HCT116 (cell line): ENCODE measurements at regions not wholly inside any gene's neighbourhood (a gene's known extent, or its start where the extent isn't known, plus 50 kb on each side); places are given as distances from the start of the nearest gene placed in this dataset.

Experiments
- ATAC-seq: fragments of 200-7000 bp; cut with Tn5 transposase; 2 replicates; pipeline ENCODE4 v1.9.1; 2020; ENCODE audit warnings: mild to moderate bottlenecking, moderate library complexity
- BruUV-seq: library from RNA; stranded (reverse); fragments of 400-500 nt; replicated peaks from 2 replicates; lab custom pipeline; 2021; lab: Mats Ljungman, UMichigan
- CTCF ChIA-PET: fragments of 300-600 bp; sonication (Branson Sonifier 250); formaldehyde crosslinking; loops from one replicate; lab custom pipeline; 2021; ENCODE audit warnings: antibody characterized with exemption; lab: Charles Lee
- POLR2A ChIA-PET: fragments of 300-600, 350-600 bp; sonication (Branson Sonifier 250); formaldehyde crosslinking; loops from one replicate; lab custom pipeline; 2021; ENCODE audit warnings: antibody characterized with exemption; lab: Charles Lee
- RAD21 ChIA-PET, 2 experiments: fragments of 300-600 bp; sonication (Branson Sonifier 250); formaldehyde crosslinking; loops; one replicate each; lab custom pipeline; 2023; ENCODE audit warnings: low total read pairs in 2 of 2; ENCODE audit not compliant: uncharacterized antibody in 2 of 2, unreplicated experiment in 2 of 2, low non-redundant PET in 1 of 2; lab: Charles Lee
- DNase-seq: peaks from one replicate; pipeline ENCODE4 v3.0.0-alpha.2; 2010; ENCODE audit warnings: low read depth, low spot score
- H2AFZ ChIP-seq: fragments of 200-600 bp; shearing (Covaris generic), sonication (generic); 2 replicates; pipeline ENCODE4 v1.6.1; 2017; ENCODE audit warnings: low read depth, mixed run types, mixed read lengths, antibody characterized with exemption, low read length; ENCODE audit not compliant: poor library complexity, severe bottlenecking
- H3K27ac ChIP-seq: 2 replicates; pipeline ENCODE4 v1.5.1; 2012; ENCODE audit warnings: low read depth, low read length
- H3K27me3 ChIP-seq: fragments of 200-600 bp; sonication (generic); 2 replicates; pipeline ENCODE4 v1.6.1; 2016; ENCODE audit warnings: mixed run types, low read length, mixed read lengths; ENCODE audit not compliant: insufficient read depth
- H3K36me3 ChIP-seq, 2 experiments: fragments of 200-500 bp in 1 of 2; fragments of 200-600 bp in 1 of 2; sonication (Bioruptor generic) in 1 of 2; sonication (generic) in 1 of 2; 2 replicates each; pipeline versions ENCODE4 v1.5.1 to v1.6.1; 2014 to 2016; ENCODE audit warnings: low read length in 2 of 2, inconsistent platforms in 1 of 2, mixed read lengths in 1 of 2, mixed run types in 1 of 2; ENCODE audit not compliant: insufficient read depth in 2 of 2, control insufficient read depth in 1 of 2
- H3K4me1 ChIP-seq, 2 experiments: fragments of 200-600 bp in 1 of 2; sonication (generic) in 1 of 2; 2 replicates each; pipeline versions ENCODE4 v1.5.1 to v1.6.1; 2012 to 2017; ENCODE audit warnings: low read length in 2 of 2, inconsistent platforms in 1 of 2, mild to moderate bottlenecking in 1 of 2, mixed read lengths in 1 of 2, mixed run types in 1 of 2, moderate library complexity in 1 of 2; ENCODE audit not compliant: insufficient read depth in 2 of 2, control insufficient read depth in 1 of 2
- H3K4me2 ChIP-seq: fragments of 200-600 bp; sonication (generic); 2 replicates; pipeline ENCODE4 v1.6.1; 2017; ENCODE audit warnings: mixed run types, low read length, mixed read lengths
- H3K4me3 ChIP-seq, 2 experiments: fragments of 200-600 bp in 1 of 2; sonication (generic) in 1 of 2; replicated peaks in 1 of 2; 2 replicates each; pipeline ENCODE4 v1.5.1; 2011 to 2016; ENCODE audit warnings: low read length in 2 of 2, control low read depth in 1 of 2, low read depth in 1 of 2, mild to moderate bottlenecking in 1 of 2, mixed read lengths in 1 of 2, mixed run types in 1 of 2
- H3K79me2 ChIP-seq: fragments of 200-600 bp; sonication (generic); 2 replicates; pipeline ENCODE4 v1.6.1; 2017; ENCODE audit warnings: mild to moderate bottlenecking, mixed run types, low read length, moderate library complexity, mixed read lengths; ENCODE audit not compliant: insufficient read depth
- H3K9ac ChIP-seq: fragments of 200-600 bp; sonication (generic); 2 replicates; pipeline ENCODE4 v1.6.1; 2016; ENCODE audit warnings: low read length, mixed read lengths
- H3K9me2 ChIP-seq: fragments of 200-600 bp; sonication (generic), shearing (Covaris generic); 2 replicates; pipeline ENCODE4 v1.6.1; 2017; ENCODE audit warnings: mixed run types, mild to moderate bottlenecking, moderate library complexity; ENCODE audit not compliant: insufficient read depth
- H3K9me3 ChIP-seq, 2 experiments: fragments of 200-500 bp in 1 of 2; fragments of 200-600 bp in 1 of 2; sonication (Bioruptor generic) in 1 of 2; sonication (generic) in 1 of 2; 2 replicates each; pipeline ENCODE4 v1.6.1; 2014 to 2017; ENCODE audit warnings: low read length in 2 of 2, mixed read lengths in 2 of 2, inconsistent platforms in 1 of 2, low read depth in 1 of 2, mild to moderate bottlenecking in 1 of 2, mixed run types in 1 of 2, moderate library complexity in 1 of 2; ENCODE audit not compliant: control insufficient read depth in 1 of 2, insufficient read depth in 1 of 2
- H4K20me1 ChIP-seq: fragments of 200-600 bp; sonication (generic), shearing (Covaris generic); 2 replicates; pipeline ENCODE4 v1.6.1; 2017; ENCODE audit warnings: mixed run types, mild to moderate bottlenecking, moderate library complexity; ENCODE audit not compliant: insufficient read depth
- CBX3 ChIP-seq: IDR thresholded peaks from 2 replicates; pipeline ENCODE4 v1.6.1; 2012; ENCODE audit warnings: low read depth
- CEBPB ChIP-seq: IDR thresholded peaks from 2 replicates; pipeline ENCODE4 v1.6.1; 2012; ENCODE audit warnings: low read depth
- EGR1 ChIP-seq: IDR thresholded peaks from 2 replicates; pipeline ENCODE4 v1.6.1; 2012; ENCODE audit warnings: low read depth
- ELF1 ChIP-seq: IDR thresholded peaks from 2 replicates; pipeline ENCODE4 v1.6.1; 2012; ENCODE audit warnings: low read depth, borderline replicate concordance
- EZH2phosphoT487 ChIP-seq: fragments of 200-600 bp; IDR thresholded peaks from 2 replicates; pipeline ENCODE4 v1.6.1; 2018; ENCODE audit warnings: antibody characterized with exemption, borderline replicate concordance
- FOSL1 ChIP-seq: IDR thresholded peaks from 2 replicates; pipeline ENCODE4 v1.6.1; 2012; ENCODE audit warnings: low read depth
- JUND ChIP-seq: IDR thresholded peaks from 2 replicates; pipeline ENCODE4 v1.6.1; 2012
- POLR2A ChIP-seq: IDR thresholded peaks from 2 replicates; pipeline ENCODE4 v1.7.0; 2011; ENCODE audit warnings: borderline replicate concordance; ENCODE audit not compliant: insufficient read depth, insufficient read length; ENCODE audit errors: extremely low read depth
- POLR2AphosphoS5 ChIP-seq: IDR thresholded peaks from 2 replicates; pipeline ENCODE4 v1.6.1; 2011; ENCODE audit warnings: mild to moderate bottlenecking, low read depth, low read length, moderate library complexity
- SIN3A ChIP-seq: IDR thresholded peaks from 2 replicates; pipeline ENCODE4 v1.6.1; 2012; ENCODE audit warnings: low read depth
- SP1 ChIP-seq: IDR thresholded peaks from 2 replicates; pipeline ENCODE4 v1.6.1; 2012; ENCODE audit warnings: low read depth
- SRF ChIP-seq: IDR thresholded peaks from 2 replicates; pipeline ENCODE4 v1.6.1; 2012; ENCODE audit warnings: low read depth
- TCF7L2 ChIP-seq: IDR thresholded peaks from 2 replicates; pipeline ENCODE4 v1.7.0; 2011; ENCODE audit warnings: borderline replicate concordance, inconsistent platforms; ENCODE audit not compliant: insufficient read depth, insufficient read length; ENCODE audit errors: extremely low read depth
- YY1 ChIP-seq: IDR thresholded peaks from 2 replicates; pipeline ENCODE4 v1.6.1; 2011; ENCODE audit warnings: low read length, low read depth, moderate library complexity, mild to moderate bottlenecking; ENCODE audit not compliant: insufficient replicate concordance; ENCODE audit errors: extremely low read depth
- ZFX ChIP-seq: fragments of 450-650 bp; IDR thresholded peaks from 2 replicates; pipeline ENCODE4 v1.6.1; 2017
- ZNF274 ChIP-seq: fragments of 200-500 bp; sonication (Bioruptor generic); IDR thresholded peaks from 2 replicates; pipeline ENCODE4 v1.6.1; 2014; ENCODE audit warnings: mild to moderate bottlenecking, low read depth, low read length, inconsistent platforms
- intact Hi-C: fragments of 100-400 bp; cut with micrococcal nuclease; formaldehyde crosslinking; loops from 2 replicates; pipeline ENCODE4 v1.10.0; 2022
- TF ChIP-seq, protein P1 (sequence below): IDR thresholded peaks from 2 replicates; pipeline ENCODE4 v1.6.1; 2012; ENCODE audit warnings: low read depth
- TF ChIP-seq, protein P2 (sequence below): IDR thresholded peaks from 2 replicates; pipeline ENCODE4 v1.6.1; 2011; ENCODE audit warnings: mild to moderate bottlenecking, low read length, moderate library complexity; ENCODE audit not compliant: insufficient replicate concordance; ENCODE audit errors: extremely low read depth

DNA sequence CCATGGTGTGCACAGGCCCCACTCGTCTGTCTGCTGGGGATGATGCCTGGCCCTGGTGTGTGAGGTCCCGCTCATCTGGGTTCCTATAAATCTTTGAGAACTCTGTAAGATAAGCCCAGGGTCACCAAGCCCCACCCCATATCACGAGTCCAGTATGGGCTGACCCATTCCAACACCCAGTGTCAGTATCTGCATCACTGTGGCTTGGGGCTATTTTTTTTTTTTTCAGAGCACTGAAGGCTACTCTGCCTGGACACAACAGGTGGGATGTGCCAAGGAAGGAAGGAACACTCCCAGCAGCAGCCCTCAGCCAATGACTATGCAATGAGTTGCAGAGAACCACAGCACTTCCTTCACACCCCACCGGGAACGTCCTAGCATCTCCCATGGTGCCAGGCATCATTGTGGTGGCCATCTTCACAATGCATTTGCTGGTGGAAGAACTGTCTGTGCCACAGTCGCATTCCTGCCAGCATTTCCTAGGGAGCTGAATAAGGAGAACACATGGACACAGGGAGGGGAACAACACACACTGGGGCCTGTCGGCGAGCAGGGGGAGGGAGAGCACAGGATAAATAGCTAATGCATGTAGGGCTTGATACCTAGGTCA is 83.1 kb upstream of the TSHZ3 start:
- H3K27ac ChIP-seq: no peak overlapping the region
- H3K9me2 ChIP-seq: no peaks in the 10 kb centered on the region
- H3K27me3 ChIP-seq: no peaks in the 10 kb centered on the region
- CTCF ChIA-PET: no interaction called here
- no peak overlapping the region for H3K4me3 ChIP-seq
- DNase-seq (no peak), ATAC-seq (no peak)
- H3K79me2 ChIP-seq: no peaks in the 10 kb centered on the region
- H3K4me1 ChIP-seq: no peaks in the 10 kb centered on the region
- intact Hi-C loops: no loop called here
- H2AFZ ChIP-seq: no peak overlapping the region
- no peak overlapping the region for H3K4me2 ChIP-seq
- RAD21 ChIA-PET: no interaction called here
- TF ChIP-seq CEBPB (no peak), EGR1 (no peak), FOSL1 (no peak), ZFX (no peak), CBX3 (no peak), POLR2A (no peak), SIN3A (no peak), EZH2phosphoT487 (no peak), YY1 (no peak), POLR2AphosphoS5 (no peak), SRF (no peak), ZNF274 (no peak), TCF7L2 (no peak), JUND (no peak), ELF1 (no peak), SP1 (no peak)
- TF ChIP-seq, protein P1, sequence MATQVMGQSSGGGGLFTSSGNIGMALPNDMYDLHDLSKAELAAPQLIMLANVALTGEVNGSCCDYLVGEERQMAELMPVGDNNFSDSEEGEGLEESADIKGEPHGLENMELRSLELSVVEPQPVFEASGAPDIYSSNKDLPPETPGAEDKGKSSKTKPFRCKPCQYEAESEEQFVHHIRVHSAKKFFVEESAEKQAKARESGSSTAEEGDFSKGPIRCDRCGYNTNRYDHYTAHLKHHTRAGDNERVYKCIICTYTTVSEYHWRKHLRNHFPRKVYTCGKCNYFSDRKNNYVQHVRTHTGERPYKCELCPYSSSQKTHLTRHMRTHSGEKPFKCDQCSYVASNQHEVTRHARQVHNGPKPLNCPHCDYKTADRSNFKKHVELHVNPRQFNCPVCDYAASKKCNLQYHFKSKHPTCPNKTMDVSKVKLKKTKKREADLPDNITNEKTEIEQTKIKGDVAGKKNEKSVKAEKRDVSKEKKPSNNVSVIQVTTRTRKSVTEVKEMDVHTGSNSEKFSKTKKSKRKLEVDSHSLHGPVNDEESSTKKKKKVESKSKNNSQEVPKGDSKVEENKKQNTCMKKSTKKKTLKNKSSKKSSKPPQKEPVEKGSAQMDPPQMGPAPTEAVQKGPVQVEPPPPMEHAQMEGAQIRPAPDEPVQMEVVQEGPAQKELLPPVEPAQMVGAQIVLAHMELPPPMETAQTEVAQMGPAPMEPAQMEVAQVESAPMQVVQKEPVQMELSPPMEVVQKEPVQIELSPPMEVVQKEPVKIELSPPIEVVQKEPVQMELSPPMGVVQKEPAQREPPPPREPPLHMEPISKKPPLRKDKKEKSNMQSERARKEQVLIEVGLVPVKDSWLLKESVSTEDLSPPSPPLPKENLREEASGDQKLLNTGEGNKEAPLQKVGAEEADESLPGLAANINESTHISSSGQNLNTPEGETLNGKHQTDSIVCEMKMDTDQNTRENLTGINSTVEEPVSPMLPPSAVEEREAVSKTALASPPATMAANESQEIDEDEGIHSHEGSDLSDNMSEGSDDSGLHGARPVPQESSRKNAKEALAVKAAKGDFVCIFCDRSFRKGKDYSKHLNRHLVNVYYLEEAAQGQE: no peak
- TF ChIP-seq, protein P2, sequence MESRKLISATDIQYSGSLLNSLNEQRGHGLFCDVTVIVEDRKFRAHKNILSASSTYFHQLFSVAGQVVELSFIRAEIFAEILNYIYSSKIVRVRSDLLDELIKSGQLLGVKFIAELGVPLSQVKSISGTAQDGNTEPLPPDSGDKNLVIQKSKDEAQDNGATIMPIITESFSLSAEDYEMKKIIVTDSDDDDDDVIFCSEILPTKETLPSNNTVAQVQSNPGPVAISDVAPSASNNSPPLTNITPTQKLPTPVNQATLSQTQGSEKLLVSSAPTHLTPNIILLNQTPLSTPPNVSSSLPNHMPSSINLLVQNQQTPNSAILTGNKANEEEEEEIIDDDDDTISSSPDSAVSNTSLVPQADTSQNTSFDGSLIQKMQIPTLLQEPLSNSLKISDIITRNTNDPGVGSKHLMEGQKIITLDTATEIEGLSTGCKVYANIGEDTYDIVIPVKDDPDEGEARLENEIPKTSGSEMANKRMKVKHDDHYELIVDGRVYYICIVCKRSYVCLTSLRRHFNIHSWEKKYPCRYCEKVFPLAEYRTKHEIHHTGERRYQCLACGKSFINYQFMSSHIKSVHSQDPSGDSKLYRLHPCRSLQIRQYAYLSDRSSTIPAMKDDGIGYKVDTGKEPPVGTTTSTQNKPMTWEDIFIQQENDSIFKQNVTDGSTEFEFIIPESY: no peak
- H4K20me1 ChIP-seq: no peaks in the 10 kb centered on the region
- H3K36me3 ChIP-seq: no peaks in the 10 kb centered on the region
- POLR2A ChIA-PET: no interaction called here
- no TSS peak for BruUV-seq
- H3K9ac ChIP-seq: no peak overlapping the region
- peaks cover 0 to 44% of the 10 kb centered on the region in 2 experiments; a peak in 2 of 4 replicates for H3K9me3 ChIP-seq
